K562 (cell line): ENCODE measurements at regions not wholly inside any gene's neighbourhood (a gene's known extent, or its start where the extent isn't known, plus 50 kb on each side); places are given as distances from the start of the nearest gene placed in this dataset.

Source experiments
- HMG20B ChIP-seq: fragments of 250-450 bp; sonication (Bioruptor Pico); IDR thresholded peaks from 2 replicates; pipeline ENCODE4 v1.5.0; 2021; ENCODE audit warnings: mild to moderate bottlenecking
- NFE2L1 ChIP-seq: fragments of 450-650 bp; IDR thresholded peaks from 2 replicates; pipeline ENCODE4 v1.6.1; 2016; ENCODE audit warnings: missing genetic modification characterization, low read depth, mild to moderate bottlenecking, missing compliant biosample characterization, moderate library complexity, borderline replicate concordance
- RAD21 ChIP-seq, 2 experiments: fragments of 250-450 bp in 1 of 2; fragments of 450-650 bp in 1 of 2; sonication (Bioruptor Pico) in 1 of 2; formaldehyde crosslinking in 1 of 2; IDR thresholded peaks in 1 of 2; conservative IDR thresholded peaks in 1 of 2; 2 replicates each; pipeline versions ENCODE4 v1.4.0 to v1.8.0; 2020 to 2022; ENCODE audit warnings: mild to moderate bottlenecking in 2 of 2, moderate library complexity in 1 of 2
- SP1 ChIP-seq: sonication (generic); formaldehyde crosslinking; IDR thresholded peaks from 2 replicates; pipeline ENCODE4 v1.8.1; 2022; ENCODE audit warnings: mild to moderate bottlenecking, missing genetic modification reagents
- U2AF1 ChIP-seq: fragments of 200-400 bp; formaldehyde crosslinking; optimal IDR thresholded peaks from 2 replicates; pipeline ENCODE3; 2017; ENCODE audit warnings: mild to moderate bottlenecking, low read depth, low read length, moderate library complexity
- USF2 ChIP-seq: sonication (generic); formaldehyde crosslinking; IDR thresholded peaks from 2 replicates; pipeline ENCODE4 v1.5.0; 2020; ENCODE audit warnings: missing genetic modification reagents
- ZNF175 ChIP-seq: fragments of 200-800 bp; sonication (Bioruptor generic); IDR thresholded peaks from 2 replicates; pipeline ENCODE4 v1.6.1; 2016; ENCODE audit warnings: low read depth, mild to moderate bottlenecking, missing genetic modification characterization, missing compliant biosample characterization
- ZNF3 ChIP-seq: fragments of 250-450 bp; sonication (Bioruptor Pico); IDR thresholded peaks from 2 replicates; pipeline ENCODE4 v1.5.0; 2021; ENCODE audit warnings: mild to moderate bottlenecking, moderate library complexity
- TF ChIP-seq, protein P1 (sequence below): sonication (generic); formaldehyde crosslinking; IDR thresholded peaks from 2 replicates; pipeline ENCODE4 v1.8.1; 2023; ENCODE audit warnings: mild to moderate bottlenecking, missing genetic modification reagents
- TF ChIP-seq, protein P2 (sequence below): sonication (generic); formaldehyde crosslinking; IDR thresholded peaks from 2 replicates; pipeline ENCODE4 v1.8.0; 2022; ENCODE audit warnings: missing genetic modification reagents, mild to moderate bottlenecking, moderate library complexity, borderline replicate concordance

DNA sequence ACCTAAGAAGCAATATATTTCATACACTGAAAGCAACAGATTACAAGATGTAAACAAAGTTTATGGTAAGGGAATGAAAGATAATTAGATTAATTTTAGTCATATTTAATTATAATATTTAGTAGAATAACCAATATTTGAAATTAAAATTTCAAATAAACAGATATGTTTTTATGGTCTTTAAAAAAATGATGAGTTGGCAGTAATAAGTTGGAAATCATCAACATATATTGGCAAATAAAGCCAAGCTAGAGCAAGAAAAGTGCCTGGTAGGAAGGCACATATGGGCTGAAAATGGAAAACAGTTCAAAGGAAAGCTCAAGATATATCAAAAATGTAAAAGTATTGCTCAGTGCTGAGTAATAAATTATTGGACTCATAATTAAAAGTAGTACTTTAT lies 1274.0 kb downstream of the AMY1C start:
- TF ChIP-seq U2AF1 = no peak
- no peak for TF ChIP-seq NFE2L1 (tag)
- TF ChIP-seq SP1 (CRISPR knock-in tag) = no peak
- TF ChIP-seq ZNF175 = no peak
- no peak for TF ChIP-seq RAD21 (CRISPR knock-in tag; conservative IDR thresholded peaks at IDR 0.05 in 1 of 2, IDR thresholded peaks at IDR 0.05 in 1 of 2)
- TF ChIP-seq, protein P1, sequence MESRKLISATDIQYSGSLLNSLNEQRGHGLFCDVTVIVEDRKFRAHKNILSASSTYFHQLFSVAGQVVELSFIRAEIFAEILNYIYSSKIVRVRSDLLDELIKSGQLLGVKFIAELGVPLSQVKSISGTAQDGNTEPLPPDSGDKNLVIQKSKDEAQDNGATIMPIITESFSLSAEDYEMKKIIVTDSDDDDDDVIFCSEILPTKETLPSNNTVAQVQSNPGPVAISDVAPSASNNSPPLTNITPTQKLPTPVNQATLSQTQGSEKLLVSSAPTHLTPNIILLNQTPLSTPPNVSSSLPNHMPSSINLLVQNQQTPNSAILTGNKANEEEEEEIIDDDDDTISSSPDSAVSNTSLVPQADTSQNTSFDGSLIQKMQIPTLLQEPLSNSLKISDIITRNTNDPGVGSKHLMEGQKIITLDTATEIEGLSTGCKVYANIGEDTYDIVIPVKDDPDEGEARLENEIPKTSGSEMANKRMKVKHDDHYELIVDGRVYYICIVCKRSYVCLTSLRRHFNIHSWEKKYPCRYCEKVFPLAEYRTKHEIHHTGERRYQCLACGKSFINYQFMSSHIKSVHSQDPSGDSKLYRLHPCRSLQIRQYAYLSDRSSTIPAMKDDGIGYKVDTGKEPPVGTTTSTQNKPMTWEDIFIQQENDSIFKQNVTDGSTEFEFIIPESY (CRISPR knock-in tag) = no peak
- TF ChIP-seq, protein P2, sequence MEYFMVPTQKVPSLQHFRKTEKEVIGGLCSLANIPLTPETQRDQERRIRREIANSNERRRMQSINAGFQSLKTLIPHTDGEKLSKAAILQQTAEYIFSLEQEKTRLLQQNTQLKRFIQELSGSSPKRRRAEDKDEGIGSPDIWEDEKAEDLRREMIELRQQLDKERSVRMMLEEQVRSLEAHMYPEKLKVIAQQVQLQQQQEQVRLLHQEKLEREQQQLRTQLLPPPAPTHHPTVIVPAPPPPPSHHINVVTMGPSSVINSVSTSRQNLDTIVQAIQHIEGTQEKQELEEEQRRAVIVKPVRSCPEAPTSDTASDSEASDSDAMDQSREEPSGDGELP (CRISPR knock-in tag) = no peak
- no peak for TF ChIP-seq USF2 (CRISPR knock-in tag)
- TF ChIP-seq HMG20B = no peak
- TF ChIP-seq ZNF3 (CRISPR knock-in tag) = no peak
